ENCODE measurements at regions not wholly inside any gene's neighbourhood (a gene's known extent, or its start where the extent isn't known, plus 50 kb on each side); places are given as distances from the start of the nearest gene placed in this dataset.

- Histone ChIP-seq H3K4me1 (no peaks in the 10 kb centered on the region), H3K9me3 (no peaks in the 10 kb centered on the region), H3K36me3 (ENCODE audit: insufficient read depth in 1 of 2, low read depth in 1 of 2) (no peaks in the 10 kb centered on the region), H3K4me3 (no peak overlapping the region), H3K27ac (no peak overlapping the region), H3K27me3 (ENCODE audit: insufficient read depth in 3 of 3, low read length in 2 of 3) (peaks cover 0 to 2% (median 0%) of the 10 kb centered on the region in 3 donors)
- intact Hi-C loops (cut with DNase I), result no loop called here
- DNase-seq (no peak), ATAC-seq (no peak)
- no peak for TF ChIP-seq CTCF (IDR thresholded peaks at IDR 0.05)
These were observed 72.0 kb upstream of the ACVR2A start for GRCh38 chr2:147772781-147773180.

- no peak for DNase-seq
- ATAC-seq, result no peak
- TF ChIP-seq CTCF (IDR thresholded peaks at IDR 0.05), result no peak
These were observed 81.0 kb upstream of the ACVR2A start for GRCh38 chr2:147763861-147764260.

GRCh38 chr2:147760984-147761383 lies 83.8 kb upstream of the ACVR2A start:
- no peak for DNase-seq
- WGBS, 3 donors, result 64 to 88% (median 68%) methylated on average over 2 of the region's 2 CpGs
- intact Hi-C loops (cut with DNase I), result no loop called here
- no peak for TF ChIP-seq CTCF (IDR thresholded peaks at IDR 0.05)
- no peaks in the 10 kb centered on the region for H3K36me3 ChIP-seq (ENCODE audit: insufficient read depth in 1 of 2, low read depth in 1 of 2)
- H3K9me3 ChIP-seq, result no peaks in the 10 kb centered on the region
- H3K4me1 ChIP-seq, result no peaks in the 10 kb centered on the region
- H3K27me3 ChIP-seq (ENCODE audit: insufficient read depth in 3 of 3, low read length in 2 of 3), result no peaks in the 10 kb centered on the region
- ATAC-seq, result no peak
- H3K27ac ChIP-seq, result no peak overlapping the region
- H3K4me3 ChIP-seq, result no peak overlapping the region

More at GRCh38 chr2:147763861-147764260, 81.0 kb upstream of the ACVR2A start:
- no peaks in the 10 kb centered on the region for H3K27me3 ChIP-seq (ENCODE audit: insufficient read depth in 3 of 3, low read length in 2 of 3)
- no peaks in the 10 kb centered on the region for H3K36me3 ChIP-seq (ENCODE audit: insufficient read depth in 1 of 2, low read depth in 1 of 2)
- no peak overlapping the region for H3K27ac ChIP-seq
- no peak overlapping the region for H3K4me3 ChIP-seq
- no peaks in the 10 kb centered on the region for H3K9me3 ChIP-seq
- intact Hi-C loops (cut with DNase I), result no loop called here
- no peaks in the 10 kb centered on the region for H3K4me1 ChIP-seq

- Histone ChIP-seq H3K9me3 (no peaks in the 10 kb centered on the region), H3K4me1 (no peaks in the 10 kb centered on the region), H3K36me3 (ENCODE audit: insufficient read depth in 1 of 2, low read depth in 1 of 2) (no peaks in the 10 kb centered on the region), H3K27ac (no peak overlapping the region), H3K27me3 (ENCODE audit: insufficient read depth in 3 of 3, low read length in 2 of 3) (no peaks in the 10 kb centered on the region), H3K4me3 (no peak overlapping the region)
- ATAC-seq (no peak), DNase-seq (no peak)
- 51 to 71% (median 58%) methylated on average over 3 of the region's 3 CpGs for WGBS, 3 donors
- no peak for TF ChIP-seq CTCF (IDR thresholded peaks at IDR 0.05)
- intact Hi-C loops (cut with DNase I), result no loop called here
These were observed 85.3 kb upstream of the ACVR2A start for GRCh38 chr2:147759536-147759935.

- 85 to 90% (median 86%) methylated on average over 2 of the region's 2 CpGs for WGBS, 3 donors
These were observed 86.0 kb upstream of the ACVR2A start for GRCh38 chr2:147758821-147759220.

More at GRCh38 chr2:147758821-147759220, 86.0 kb upstream of the ACVR2A start:
- Histone ChIP-seq H3K4me1 (no peaks in the 10 kb centered on the region), H3K27me3 (ENCODE audit: insufficient read depth in 3 of 3, low read length in 2 of 3) (no peaks in the 10 kb centered on the region), H3K27ac (no peak overlapping the region), H3K36me3 (ENCODE audit: insufficient read depth in 1 of 2, low read depth in 1 of 2) (no peaks in the 10 kb centered on the region), H3K9me3 (no peaks in the 10 kb centered on the region), H3K4me3 (no peak overlapping the region)
- DNase-seq (no peak), ATAC-seq (no peak)
- intact Hi-C loops (cut with DNase I), result no loop called here
- no peak for TF ChIP-seq CTCF (IDR thresholded peaks at IDR 0.05)

Data from psoas muscle (tissue), 7 donors.